GM23338 (cell line): ENCODE measurements at regions not wholly inside any gene's neighbourhood (a gene's known extent, or its start where the extent isn't known, plus 50 kb on each side); places are given as distances from the start of the nearest gene placed in this dataset.

ENCODE experiments used
- CTCF ChIP-seq, 2 experiments: fragments of 200-600 bp in 1 of 2; sonication (generic) in 1 of 2; conservative IDR thresholded peaks; 2 replicates each; pipeline versions ENCODE4 v1.5.1 to v1.6.1; 2016 to 2017; ENCODE audit warnings: antibody characterized with exemption in 2 of 2, low read depth in 2 of 2, mild to moderate bottlenecking in 2 of 2, moderate library complexity in 1 of 2
- EZH2 ChIP-seq: fragments of 200-600 bp; sonication (generic); IDR thresholded peaks from one replicate; pipeline ENCODE4 v1.8.0; 2017; ENCODE audit warnings: antibody characterized with exemption, mild to moderate bottlenecking, low read depth; ENCODE audit not compliant: unreplicated experiment
- POLR2AphosphoS5 ChIP-seq: IDR thresholded peaks from 2 replicates; pipeline ENCODE4 v1.6.1; 2016; ENCODE audit warnings: antibody characterized with exemption, low read depth

GRCh38 chr1:41296506-41296905 lies 54.4 kb upstream of the SCMH1 start:
- TF ChIP-seq POLR2AphosphoS5 = no peak
- TF ChIP-seq EZH2 = no peak
- TF ChIP-seq CTCF (conservative IDR thresholded peaks at IDR 0.05; ENCODE audit: low read depth in 2 of 2) = no peak
